ENCODE measurements at regions not wholly inside any gene's neighbourhood (a gene's known extent, or its start where the extent isn't known, plus 50 kb on each side); places are given as distances from the start of the nearest gene placed in this dataset.

- DNase-seq (no peak), ATAC-seq (no peak)
- intact Hi-C loops (cut with DNase I) = no loop called here
- H3K9me3 ChIP-seq (ENCODE audit: control insufficient read depth, low read length) = no peaks in the 10 kb centered on the region
- no peak overlapping the region for H3K27ac ChIP-seq (ENCODE audit: low read length)
- WGBS = 69% methylated on average over 2 of the region's 2 CpGs
- no peak overlapping the region for H3K4me3 ChIP-seq (ENCODE audit: low read length)
- no peaks in the 10 kb centered on the region for H3K4me1 ChIP-seq (ENCODE audit: control insufficient read depth, insufficient read depth, low read length)
- H3K27me3 ChIP-seq (ENCODE audit: control insufficient read depth, insufficient read depth) = no peaks in the 10 kb centered on the region
These were observed 260.5 kb upstream of the SLC39A10 start for GRCh38 chr2:195396479-195396878.

GRCh38 chr2:195395362-195395761 lies 261.7 kb upstream of the SLC39A10 start:
- ATAC-seq (no peak), DNase-seq (no peak)
- Histone ChIP-seq H3K4me1 (ENCODE audit: control insufficient read depth, insufficient read depth, low read length) (no peaks in the 10 kb centered on the region), H3K9me3 (ENCODE audit: control insufficient read depth, low read length) (no peaks in the 10 kb centered on the region), H3K4me3 (ENCODE audit: low read length) (no peak overlapping the region), H3K27me3 (ENCODE audit: control insufficient read depth, insufficient read depth) (no peaks in the 10 kb centered on the region), H3K27ac (ENCODE audit: low read length) (no peak overlapping the region)
- intact Hi-C loops (cut with DNase I) = no loop called here

GRCh38 chr2:195392446-195393336 lies 264.3 kb upstream of the SLC39A10 start:
- no peaks in the 10 kb centered on the region for H3K9me3 ChIP-seq (ENCODE audit: control insufficient read depth, low read length)
- H3K27me3 ChIP-seq (ENCODE audit: control insufficient read depth, insufficient read depth) = no peaks in the 10 kb centered on the region
- DNase-seq = no peak
- H3K4me3 ChIP-seq (ENCODE audit: low read length) = no peak overlapping the region
- ATAC-seq = no peak
- H3K27ac ChIP-seq (ENCODE audit: low read length) = no peak overlapping the region
- WGBS = 88% methylated on average over 2 of the region's 2 CpGs
- intact Hi-C loops (cut with DNase I) = no loop called here
- no peaks in the 10 kb centered on the region for H3K4me1 ChIP-seq (ENCODE audit: control insufficient read depth, insufficient read depth, low read length)

- no peaks in the 10 kb centered on the region for H3K4me1 ChIP-seq (ENCODE audit: control insufficient read depth, insufficient read depth, low read length)
- intact Hi-C loops (cut with DNase I) = no loop called here
- H3K27ac ChIP-seq (ENCODE audit: low read length) = no peak overlapping the region
- H3K4me3 ChIP-seq (ENCODE audit: low read length) = no peak overlapping the region
- no peak for ATAC-seq
- no peaks in the 10 kb centered on the region for H3K27me3 ChIP-seq (ENCODE audit: control insufficient read depth, insufficient read depth)
- 69% methylated on average over 2 of the region's 2 CpGs for WGBS
- DNase-seq = no peak
- no peaks in the 10 kb centered on the region for H3K9me3 ChIP-seq (ENCODE audit: control insufficient read depth, low read length)
These were observed 266.2 kb upstream of the SLC39A10 start for GRCh38 chr2:195390686-195391321.

- intact Hi-C loops (cut with DNase I) = no loop called here
- Histone ChIP-seq H3K4me3 (ENCODE audit: low read length) (no peak overlapping the region), H3K4me1 (ENCODE audit: control insufficient read depth, insufficient read depth, low read length) (no peaks in the 10 kb centered on the region), H3K27me3 (ENCODE audit: control insufficient read depth, insufficient read depth) (no peaks in the 10 kb centered on the region), H3K27ac (ENCODE audit: low read length) (no peak overlapping the region), H3K9me3 (ENCODE audit: control insufficient read depth, low read length) (no peaks in the 10 kb centered on the region)
- ATAC-seq (no peak), DNase-seq (no peak)
These were observed 269.0 kb upstream of the SLC39A10 start for GRCh38 chr2:195388028-195388427.

- Histone ChIP-seq H3K9me3 (ENCODE audit: control insufficient read depth, low read length) (no peaks in the 10 kb centered on the region), H3K27ac (ENCODE audit: low read length) (no peak overlapping the region), H3K27me3 (ENCODE audit: control insufficient read depth, insufficient read depth) (no peaks in the 10 kb centered on the region), H3K4me3 (ENCODE audit: low read length) (no peak overlapping the region), H3K4me1 (ENCODE audit: control insufficient read depth, insufficient read depth, low read length) (no peaks in the 10 kb centered on the region)
- WGBS = 68% methylated on average over 2 of the region's 2 CpGs
- ATAC-seq (no peak), DNase-seq (no peak)
- intact Hi-C loops (cut with DNase I) = no loop called here
These were observed 274.8 kb upstream of the SLC39A10 start for GRCh38 chr2:195382186-195382585.

GRCh38 chr2:195370167-195370943 lies 286.7 kb upstream of the SLC39A10 start:
- WGBS = 95% methylated on average over 4 of the region's 4 CpGs
- DNase-seq (no peak), ATAC-seq (no peak)
- H3K4me3 ChIP-seq (ENCODE audit: low read length) = no peak overlapping the region
- intact Hi-C loops (cut with DNase I) = no loop called here
- H3K27ac ChIP-seq (ENCODE audit: low read length) = no peak overlapping the region
- no peaks in the 10 kb centered on the region for H3K9me3 ChIP-seq (ENCODE audit: control insufficient read depth, low read length)
- no peaks in the 10 kb centered on the region for H3K27me3 ChIP-seq (ENCODE audit: control insufficient read depth, insufficient read depth)
- no peaks in the 10 kb centered on the region for H3K4me1 ChIP-seq (ENCODE audit: control insufficient read depth, insufficient read depth, low read length)

- H3K4me3 ChIP-seq (ENCODE audit: low read length) = no peak overlapping the region
- no peaks in the 10 kb centered on the region for H3K4me1 ChIP-seq (ENCODE audit: control insufficient read depth, insufficient read depth, low read length)
- intact Hi-C loops (cut with DNase I) = no loop called here
- no peaks in the 10 kb centered on the region for H3K9me3 ChIP-seq (ENCODE audit: control insufficient read depth, low read length)
- no peaks in the 10 kb centered on the region for H3K27me3 ChIP-seq (ENCODE audit: control insufficient read depth, insufficient read depth)
- ATAC-seq (no peak), DNase-seq (no peak)
- H3K27ac ChIP-seq (ENCODE audit: low read length) = no peak overlapping the region
- 0% methylated on average over 1 of the region's 1 CpG for WGBS
These were observed 287.8 kb upstream of the SLC39A10 start for GRCh38 chr2:195369218-195369587.

GRCh38 chr2:195368249-195369217 lies 288.5 kb upstream of the SLC39A10 start:
- WGBS = 73% methylated on average over 6 of the region's 6 CpGs
- intact Hi-C loops (cut with DNase I) = no loop called here

GRCh38 chr2:195367809-195368208 lies 289.2 kb upstream of the SLC39A10 start:
- no peak overlapping the region for H3K4me3 ChIP-seq (ENCODE audit: low read length)
- no peaks in the 10 kb centered on the region for H3K4me1 ChIP-seq (ENCODE audit: control insufficient read depth, insufficient read depth, low read length)
- no peak for DNase-seq
- no peaks in the 10 kb centered on the region for H3K27me3 ChIP-seq (ENCODE audit: control insufficient read depth, insufficient read depth)
- no peak for ATAC-seq
- H3K27ac ChIP-seq (ENCODE audit: low read length) = no peak overlapping the region
- no peaks in the 10 kb centered on the region for H3K9me3 ChIP-seq (ENCODE audit: control insufficient read depth, low read length)
- WGBS = 60% methylated on average over 2 of the region's 2 CpGs
- intact Hi-C loops (cut with DNase I) = no loop called here

More at GRCh38 chr2:195368249-195369217, 288.5 kb upstream of the SLC39A10 start:
- DNase-seq (no peak), ATAC-seq (no peak)
- Histone ChIP-seq H3K27ac (ENCODE audit: low read length) (no peak overlapping the region), H3K9me3 (ENCODE audit: control insufficient read depth, low read length) (no peaks in the 10 kb centered on the region), H3K4me3 (ENCODE audit: low read length) (no peak overlapping the region), H3K27me3 (ENCODE audit: control insufficient read depth, insufficient read depth) (no peaks in the 10 kb centered on the region), H3K4me1 (ENCODE audit: control insufficient read depth, insufficient read depth, low read length) (no peaks in the 10 kb centered on the region)
